ENCODE measurements at regions not wholly inside any gene's neighbourhood (a gene's known extent, or its start where the extent isn't known, plus 50 kb on each side); places are given as distances from the start of the nearest gene placed in this dataset.

- H3K4me1 ChIP-seq (ENCODE audit: insufficient read depth) = no peaks in the 10 kb centered on the region
- no peak for DNase-seq
- no peaks in the 10 kb centered on the region for H3K36me3 ChIP-seq
- intact Hi-C loops (cut with DNase I) = no loop called here
- no peak overlapping the region for H3K27ac ChIP-seq
- TF ChIP-seq POLR2A (IDR thresholded peaks at IDR 0.05) = no peak
- no peak for TF ChIP-seq CTCF (IDR thresholded peaks at IDR 0.05)
- no peak for TF ChIP-seq EP300 (IDR thresholded peaks at IDR 0.05)
- no peak overlapping the region for H3K4me3 ChIP-seq
- H3K27me3 ChIP-seq = no peaks in the 10 kb centered on the region
- no peaks in the 10 kb centered on the region for H3K9me3 ChIP-seq
Observed at GRCh38 chr5:30867711-30868110, 325.8 kb upstream of the CDH6 start.

GRCh38 chr5:30866142-30866541, 327.3 kb upstream of the CDH6 start:
- Histone ChIP-seq H3K9me3 (no peaks in the 10 kb centered on the region), H3K36me3 (no peaks in the 10 kb centered on the region), H3K27me3 (no peaks in the 10 kb centered on the region), H3K27ac (no peak overlapping the region), H3K4me1 (ENCODE audit: insufficient read depth) (no peaks in the 10 kb centered on the region), H3K4me3 (no peak overlapping the region)
- intact Hi-C loops (cut with DNase I) = no loop called here
- 67 to 72% (median 71%) methylated on average over 8 of the region's 8 CpGs for WGBS, 3 donors
- TF ChIP-seq EP300 (IDR thresholded peaks at IDR 0.05) = no peak
- no peak for TF ChIP-seq CTCF (IDR thresholded peaks at IDR 0.05)
- no peak for TF ChIP-seq POLR2A (IDR thresholded peaks at IDR 0.05)
- DNase-seq = no peak

GRCh38 chr5:30856242-30856641, 337.2 kb upstream of the CDH6 start:
- Histone ChIP-seq H3K9me3 (no peaks in the 10 kb centered on the region), H3K27ac (no peak overlapping the region), H3K27me3 (no peaks in the 10 kb centered on the region), H3K4me3 (no peak overlapping the region), H3K36me3 (no peaks in the 10 kb centered on the region), H3K4me1 (ENCODE audit: insufficient read depth) (no peaks in the 10 kb centered on the region)
- intact Hi-C loops (cut with DNase I) = no loop called here
- no peak for DNase-seq
- 83 to 88% (median 87%) methylated on average over 3 of the region's 3 CpGs for WGBS, 3 donors
- TF ChIP-seq CTCF (IDR thresholded peaks at IDR 0.05) = no peak
- no peak for TF ChIP-seq EP300 (IDR thresholded peaks at IDR 0.05)
- TF ChIP-seq POLR2A (IDR thresholded peaks at IDR 0.05) = no peak

GRCh38 chr5:30853158-30853557, 340.3 kb upstream of the CDH6 start:
- Histone ChIP-seq H3K4me1 (ENCODE audit: insufficient read depth) (no peaks in the 10 kb centered on the region), H3K27me3 (no peaks in the 10 kb centered on the region), H3K36me3 (no peaks in the 10 kb centered on the region), H3K9me3 (no peaks in the 10 kb centered on the region), H3K27ac (no peak overlapping the region), H3K4me3 (no peak overlapping the region)
- TF ChIP-seq EP300 (IDR thresholded peaks at IDR 0.05) (no peak), CTCF (IDR thresholded peaks at IDR 0.05) (no peak), POLR2A (IDR thresholded peaks at IDR 0.05) (no peak)
- intact Hi-C loops (cut with DNase I) = no loop called here
- no peak for DNase-seq

- no peak for TF ChIP-seq CTCF (IDR thresholded peaks at IDR 0.05)
- no peak for TF ChIP-seq EP300 (IDR thresholded peaks at IDR 0.05)
- no peak for TF ChIP-seq POLR2A (IDR thresholded peaks at IDR 0.05)
- intact Hi-C loops (cut with DNase I) = no loop called here
- 92 to 99% (median 92%) methylated on average over 2 of the region's 2 CpGs for WGBS, 3 donors
Observed at GRCh38 chr5:30850866-30851265, 342.6 kb upstream of the CDH6 start.

More at GRCh38 chr5:30850866-30851265, 342.6 kb upstream of the CDH6 start:
- no peak for DNase-seq
- H3K36me3 ChIP-seq = no peaks in the 10 kb centered on the region
- H3K27me3 ChIP-seq = no peaks in the 10 kb centered on the region
- H3K27ac ChIP-seq = no peak overlapping the region
- H3K4me1 ChIP-seq (ENCODE audit: insufficient read depth) = no peaks in the 10 kb centered on the region
- H3K9me3 ChIP-seq = no peaks in the 10 kb centered on the region
- H3K4me3 ChIP-seq = no peak overlapping the region

Measured in ovary (tissue), 7 donors.